ENCODE measurements at regions not wholly inside any gene's neighbourhood (a gene's known extent, or its start where the extent isn't known, plus 50 kb on each side); places are given as distances from the start of the nearest gene placed in this dataset.

DNA sequence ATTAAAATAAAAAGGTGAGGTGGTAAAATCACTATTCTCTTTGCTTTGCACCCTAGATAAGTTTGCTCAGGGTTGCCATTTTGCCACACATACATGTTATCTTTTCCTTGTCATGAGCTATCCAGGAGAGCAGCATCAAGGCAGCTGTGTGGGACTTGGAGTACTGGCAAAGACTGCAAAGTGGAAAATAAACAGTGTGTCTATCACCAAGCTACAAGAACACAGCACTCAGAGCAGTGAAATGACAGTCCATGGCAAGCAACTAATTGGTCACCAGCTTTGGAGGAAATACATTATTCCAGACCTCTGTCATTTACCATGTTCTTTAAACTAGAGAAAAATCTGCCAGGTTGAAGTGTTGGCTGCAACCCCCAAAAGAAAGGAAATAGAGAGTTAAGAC lies 687.8 kb upstream of the FANCL start:
- Histone ChIP-seq H3K27ac (no peak overlapping the region), H3K9me3 (no peaks in the 10 kb centered on the region), H3K4me3 (no peak overlapping the region), H3K36me3 (no peaks in the 10 kb centered on the region), H3K4me1 (no peaks in the 10 kb centered on the region), H3K27me3 (no peaks in the 10 kb centered on the region)
- TF ChIP-seq, protein P1, sequence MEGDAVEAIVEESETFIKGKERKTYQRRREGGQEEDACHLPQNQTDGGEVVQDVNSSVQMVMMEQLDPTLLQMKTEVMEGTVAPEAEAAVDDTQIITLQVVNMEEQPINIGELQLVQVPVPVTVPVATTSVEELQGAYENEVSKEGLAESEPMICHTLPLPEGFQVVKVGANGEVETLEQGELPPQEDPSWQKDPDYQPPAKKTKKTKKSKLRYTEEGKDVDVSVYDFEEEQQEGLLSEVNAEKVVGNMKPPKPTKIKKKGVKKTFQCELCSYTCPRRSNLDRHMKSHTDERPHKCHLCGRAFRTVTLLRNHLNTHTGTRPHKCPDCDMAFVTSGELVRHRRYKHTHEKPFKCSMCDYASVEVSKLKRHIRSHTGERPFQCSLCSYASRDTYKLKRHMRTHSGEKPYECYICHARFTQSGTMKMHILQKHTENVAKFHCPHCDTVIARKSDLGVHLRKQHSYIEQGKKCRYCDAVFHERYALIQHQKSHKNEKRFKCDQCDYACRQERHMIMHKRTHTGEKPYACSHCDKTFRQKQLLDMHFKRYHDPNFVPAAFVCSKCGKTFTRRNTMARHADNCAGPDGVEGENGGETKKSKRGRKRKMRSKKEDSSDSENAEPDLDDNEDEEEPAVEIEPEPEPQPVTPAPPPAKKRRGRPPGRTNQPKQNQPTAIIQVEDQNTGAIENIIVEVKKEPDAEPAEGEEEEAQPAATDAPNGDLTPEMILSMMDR (IDR thresholded peaks at IDR 0.05), result no peak
- no peak for TF ChIP-seq POLR2A (IDR thresholded peaks at IDR 0.05)
- DNase-seq, result no peak

DNA sequence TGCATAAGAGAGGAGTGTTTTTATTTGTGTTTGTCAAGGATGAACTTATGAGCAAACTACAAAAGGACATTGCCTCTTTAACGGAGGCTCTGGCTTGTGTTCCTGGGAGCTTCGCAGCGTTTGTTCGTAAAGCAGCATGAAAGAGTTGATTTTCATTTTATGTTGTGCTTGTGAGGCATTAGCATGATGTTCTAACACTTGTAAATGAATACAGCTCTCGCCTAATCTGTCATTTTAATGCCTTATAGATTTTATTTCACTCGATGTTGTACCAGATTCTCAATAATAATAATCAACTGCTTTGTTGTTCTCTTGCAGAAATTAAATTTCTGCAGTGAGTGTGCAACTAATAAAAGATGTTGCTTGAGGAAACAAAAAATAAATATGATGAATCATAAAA lies 687.3 kb upstream of the FANCL start:
- no peak overlapping the region for H3K27ac ChIP-seq
- H3K4me1 ChIP-seq, result no peaks in the 10 kb centered on the region
- no peaks in the 10 kb centered on the region for H3K9me3 ChIP-seq
- no peak for DNase-seq
- no peaks in the 10 kb centered on the region for H3K27me3 ChIP-seq
- no peak overlapping the region for H3K4me3 ChIP-seq
- TF ChIP-seq, protein P1 (IDR thresholded peaks at IDR 0.05), result no peak
- no peak for TF ChIP-seq POLR2A (IDR thresholded peaks at IDR 0.05)
- no peaks in the 10 kb centered on the region for H3K36me3 ChIP-seq

DNA sequence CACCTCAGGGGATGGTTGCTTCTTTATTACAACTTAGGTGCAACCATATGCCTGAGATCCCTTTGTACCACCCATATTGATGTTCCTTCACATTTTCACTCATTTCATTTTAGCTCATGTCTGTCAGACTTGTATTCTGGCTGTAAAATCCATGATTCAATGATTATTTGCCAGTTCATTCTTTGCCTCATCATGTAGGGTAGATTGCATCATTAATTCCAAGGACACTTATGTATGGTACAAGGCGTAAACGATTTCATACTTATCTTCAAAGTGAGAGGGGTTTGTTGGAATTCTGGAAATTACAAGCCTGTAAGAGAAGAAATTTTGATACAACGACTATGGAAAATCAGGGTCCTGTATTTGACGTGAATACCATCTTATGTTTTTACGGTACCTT lies 685.0 kb upstream of the FANCL start:
- Histone ChIP-seq H3K4me1 (no peaks in the 10 kb centered on the region), H3K27ac (no peak overlapping the region), H3K9me3 (no peaks in the 10 kb centered on the region), H3K36me3 (no peaks in the 10 kb centered on the region), H3K27me3 (no peaks in the 10 kb centered on the region), H3K4me3 (no peak overlapping the region)
- TF ChIP-seq POLR2A (IDR thresholded peaks at IDR 0.05), result no peak
- TF ChIP-seq, protein P1 (IDR thresholded peaks at IDR 0.05), result no peak
- no peak for DNase-seq

DNA sequence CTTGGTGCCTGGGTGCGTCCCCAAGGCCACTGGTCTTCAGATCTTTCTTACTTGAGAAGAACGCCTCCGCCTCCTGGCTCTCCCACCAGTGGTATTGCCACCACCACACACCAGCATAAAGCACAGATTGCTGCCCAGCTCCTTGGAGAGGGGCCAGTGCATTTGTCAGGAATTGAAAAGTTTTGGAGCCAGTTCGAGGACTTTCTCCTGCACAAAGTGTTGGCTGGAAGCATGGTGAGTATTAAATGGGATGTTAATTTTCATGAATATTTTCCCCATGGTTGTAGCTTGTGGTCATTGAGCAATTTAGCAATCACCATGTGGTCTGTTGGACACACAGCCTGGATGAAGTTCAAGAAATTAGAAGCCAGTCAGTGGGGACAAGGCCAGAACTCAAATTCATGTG lies 684.6 kb upstream of the FANCL start:
- no peak for TF ChIP-seq POLR2A (IDR thresholded peaks at IDR 0.05)
- TF ChIP-seq, protein P1 (IDR thresholded peaks at IDR 0.05), result no peak
- H3K27ac ChIP-seq, result no peak overlapping the region
- H3K9me3 ChIP-seq, result no peaks in the 10 kb centered on the region
- H3K4me3 ChIP-seq, result no peak overlapping the region
- no peaks in the 10 kb centered on the region for H3K36me3 ChIP-seq
- DNase-seq, result no peak
- H3K27me3 ChIP-seq, result no peaks in the 10 kb centered on the region
- no peaks in the 10 kb centered on the region for H3K4me1 ChIP-seq

DNA sequence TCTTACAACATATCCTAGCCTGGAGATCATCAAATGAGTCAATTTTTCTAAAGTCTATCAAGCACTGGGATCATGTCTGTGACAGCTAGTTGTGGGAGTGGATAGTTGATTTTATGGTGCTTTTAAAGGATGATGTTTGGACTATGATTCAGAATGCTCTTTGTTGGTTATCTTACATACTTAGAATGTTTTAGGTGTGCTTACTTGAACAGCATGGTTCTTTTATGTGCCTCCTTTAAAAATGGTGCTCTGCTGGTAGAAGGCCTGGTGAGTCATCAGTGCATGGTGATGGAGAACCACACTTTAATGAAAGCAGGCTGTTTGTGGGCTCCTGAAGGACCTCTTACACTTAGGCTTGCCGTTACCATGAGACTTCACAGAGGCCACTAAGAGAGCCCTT lies 682.7 kb upstream of the FANCL start:
- no peak for TF ChIP-seq POLR2A (IDR thresholded peaks at IDR 0.05)
- TF ChIP-seq, protein P1 (IDR thresholded peaks at IDR 0.05), result no peak
- no peak overlapping the region for H3K4me3 ChIP-seq
- no peaks in the 10 kb centered on the region for H3K36me3 ChIP-seq
- H3K27ac ChIP-seq, result no peak overlapping the region
- H3K27me3 ChIP-seq, result no peaks in the 10 kb centered on the region
- DNase-seq, result no peak
- no peaks in the 10 kb centered on the region for H3K4me1 ChIP-seq
- H3K9me3 ChIP-seq, result no peaks in the 10 kb centered on the region

DNA sequence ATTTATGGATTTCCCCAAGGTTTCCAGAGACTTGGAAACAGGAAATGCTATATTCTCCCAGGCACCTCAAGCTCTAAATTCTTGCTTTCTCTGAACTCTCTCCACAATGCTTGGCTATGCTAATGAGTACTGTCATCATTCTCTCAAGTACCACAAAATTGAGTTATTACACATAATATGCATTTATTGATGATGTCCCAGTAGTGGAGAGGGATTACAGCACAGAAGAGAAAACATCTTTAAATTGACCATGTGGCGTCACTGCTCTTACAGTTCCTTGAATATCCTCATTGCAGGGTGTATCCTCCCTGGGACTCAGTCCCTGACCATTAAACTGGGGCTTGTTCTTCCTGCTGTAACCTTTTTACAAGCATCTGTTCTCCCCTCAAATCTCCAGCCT lies 681.1 kb upstream of the FANCL start:
- no peak for DNase-seq
- H3K27me3 ChIP-seq, result no peaks in the 10 kb centered on the region
- H3K4me3 ChIP-seq, result no peak overlapping the region
- no peaks in the 10 kb centered on the region for H3K9me3 ChIP-seq
- H3K36me3 ChIP-seq, result no peaks in the 10 kb centered on the region
- H3K27ac ChIP-seq, result no peak overlapping the region
- no peaks in the 10 kb centered on the region for H3K4me1 ChIP-seq
- TF ChIP-seq, protein P1 (IDR thresholded peaks at IDR 0.05), result no peak
- no peak for TF ChIP-seq POLR2A (IDR thresholded peaks at IDR 0.05)

Measured in Peyer's patch (tissue), 4 donors.